ENCODE measurements at regions not wholly inside any gene's neighbourhood (a gene's known extent, or its start where the extent isn't known, plus 50 kb on each side); places are given as distances from the start of the nearest gene placed in this dataset.
"Not testable (repeated sequence)": the region's sequence is repeated elsewhere in the genome, so short reads cannot be mapped to it uniquely, and the experiment has no call there.

DNA sequence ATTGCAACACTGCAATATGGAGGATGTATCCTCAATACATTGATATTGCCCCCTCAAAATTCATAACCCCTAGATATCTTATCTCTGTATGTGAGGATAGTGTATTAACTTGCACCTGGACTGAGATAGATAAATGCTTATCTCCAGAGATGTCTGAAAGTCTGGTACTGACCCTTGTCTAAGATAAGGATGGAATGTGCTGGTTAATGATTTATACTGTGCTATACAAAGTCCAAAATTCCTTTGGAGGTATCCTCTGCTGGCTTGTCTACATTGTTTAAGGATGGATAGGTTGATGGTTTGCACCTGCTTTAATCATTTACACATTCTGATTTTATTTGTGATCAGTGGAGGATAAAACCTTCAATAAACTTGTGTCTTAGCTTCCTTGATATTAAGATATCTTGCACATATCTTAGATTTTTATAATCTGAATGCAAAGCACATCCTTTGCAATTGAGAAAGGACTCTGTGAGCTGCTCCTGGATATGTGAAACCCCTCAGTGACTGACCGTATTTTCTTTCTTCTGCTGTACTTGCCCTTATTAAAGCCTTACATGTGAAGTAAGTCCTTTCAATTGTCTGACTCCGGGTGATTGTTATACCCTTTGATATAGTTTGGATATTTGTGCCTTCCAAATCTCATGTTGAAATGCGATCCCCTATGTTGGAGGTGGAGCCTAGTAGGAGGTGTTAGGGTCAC is 430.3 kb upstream of the MAOA start:
- no peak for DNase-seq (ENCODE audit: low spot score)

DNA sequence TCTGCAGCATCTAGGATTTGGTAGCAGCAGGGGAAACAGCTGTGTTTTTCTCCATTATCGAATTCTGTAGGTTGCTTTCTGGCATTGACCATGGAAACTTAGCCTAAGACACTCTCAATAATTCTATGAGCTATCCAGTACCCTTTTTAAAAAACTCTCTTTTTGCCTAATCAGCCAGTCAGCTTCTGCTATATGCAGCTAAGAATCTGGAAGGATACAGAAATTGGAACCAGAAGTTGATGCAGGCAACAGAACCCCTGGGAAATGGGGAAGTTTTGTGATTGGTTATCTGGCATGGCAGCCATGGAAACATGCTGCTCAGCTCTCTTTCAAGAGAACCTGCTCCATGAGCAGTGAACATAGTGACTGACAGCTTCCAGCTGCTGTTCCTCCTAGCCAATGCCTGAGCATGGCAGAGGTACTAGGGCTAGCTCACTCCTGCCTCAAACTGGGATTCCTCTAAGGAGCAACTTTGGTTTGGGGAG is 417.6 kb upstream of the MAOA start:
- no peak for DNase-seq (ENCODE audit: low spot score)

DNA sequence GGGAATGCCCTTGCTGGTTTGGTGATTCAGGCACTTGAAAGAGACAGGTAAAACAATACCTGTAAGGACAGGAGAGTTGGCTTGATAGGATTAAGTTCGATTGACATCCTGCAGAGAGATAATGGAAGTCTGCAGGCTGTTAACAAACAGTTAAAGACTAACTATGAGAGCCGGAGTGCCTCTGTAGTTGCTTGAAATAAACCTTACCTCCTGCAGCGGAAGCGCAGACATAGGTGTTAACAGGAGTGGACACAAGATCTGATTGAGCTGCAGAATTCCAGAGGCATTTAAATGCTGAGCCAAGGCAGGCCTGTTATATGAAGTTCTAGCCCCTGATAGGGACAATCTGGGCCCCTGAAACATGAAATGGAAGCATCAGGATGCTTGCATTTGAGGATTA is 416.7 kb upstream of the MAOA start:
- DNase-seq (ENCODE audit: low spot score), result no peak

DNA sequence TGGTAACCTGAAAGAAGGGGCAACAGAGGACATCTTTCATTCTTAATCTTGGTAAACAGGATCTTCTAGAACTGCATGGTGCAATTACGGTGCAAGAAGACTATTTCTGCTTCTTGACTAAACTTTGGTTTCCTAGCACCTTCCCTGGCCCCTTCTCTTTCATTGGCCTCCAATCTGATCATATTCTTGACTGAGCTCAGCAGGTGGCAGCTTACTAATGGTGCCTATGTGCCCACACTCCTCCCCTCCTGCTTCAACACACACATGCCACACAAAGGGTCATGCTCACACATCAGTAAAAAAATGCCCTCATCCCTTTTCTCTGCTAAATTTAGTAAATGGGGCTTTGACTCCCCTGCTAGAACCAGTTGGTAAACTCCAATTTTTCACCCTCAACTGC is 400.5 kb upstream of the MAOA start:
- DNase-seq (ENCODE audit: low spot score), result no peak

DNA sequence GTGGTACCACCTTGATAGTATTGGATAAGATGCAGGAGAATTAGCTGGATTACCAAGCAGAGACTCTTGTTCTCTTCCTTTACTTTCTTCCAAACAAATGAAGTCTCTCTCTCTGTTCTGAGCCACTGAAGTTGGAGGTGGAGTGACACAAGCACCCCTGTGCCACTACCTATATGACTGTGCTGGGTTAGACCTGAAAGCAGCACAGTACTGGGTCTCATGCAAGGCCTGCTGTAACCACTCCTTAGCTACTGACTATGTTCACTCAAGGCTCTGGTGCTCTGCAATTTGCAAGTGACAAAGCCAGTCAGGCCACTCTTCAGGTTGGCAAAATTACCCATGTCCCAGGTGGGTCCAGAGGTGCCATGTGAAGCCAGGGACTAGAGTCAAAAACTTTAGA is 389.6 kb upstream of the MAOA start:
- no peak for DNase-seq (ENCODE audit: low spot score)

DNA sequence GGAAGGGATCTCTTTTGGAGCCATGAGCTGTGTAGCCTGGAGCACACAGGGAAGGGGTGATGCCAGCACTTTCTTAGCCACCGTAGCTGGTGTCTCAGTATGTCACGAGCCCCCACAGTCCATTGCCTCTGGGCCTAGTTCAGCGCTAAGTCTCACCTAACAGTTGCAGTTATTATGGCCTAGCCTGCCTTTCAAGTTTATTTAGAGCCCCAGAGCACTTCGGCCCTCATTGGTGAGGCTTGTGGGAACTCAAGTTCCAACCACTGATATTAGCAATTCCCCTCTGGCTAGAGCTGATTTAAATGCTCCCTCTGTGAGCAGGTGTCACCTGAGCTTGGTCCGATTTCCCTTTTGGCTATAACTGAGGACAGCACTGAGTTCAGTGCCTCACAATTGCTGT is 388.4 kb upstream of the MAOA start:
- DNase-seq (ENCODE audit: low spot score), result no peak

DNA sequence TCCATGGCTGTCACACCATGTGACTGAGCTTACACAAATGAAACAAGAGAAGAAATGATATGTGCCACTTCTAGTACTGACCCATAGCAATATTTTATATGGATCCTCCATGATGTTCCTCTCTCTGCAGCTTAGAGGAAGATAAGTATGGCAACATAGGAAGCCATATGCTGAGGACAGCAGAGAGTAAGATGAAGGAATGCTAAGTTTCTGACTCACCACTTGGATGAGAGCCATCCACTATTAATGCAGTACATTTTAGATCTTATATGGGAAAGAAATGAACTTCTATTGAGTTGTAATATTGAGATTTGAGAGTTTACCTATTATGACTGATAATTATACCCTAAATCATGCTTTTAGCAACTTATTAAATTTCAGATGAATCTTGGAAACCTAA is 386.9 kb upstream of the MAOA start:
- no peak for DNase-seq (ENCODE audit: low spot score)

DNA sequence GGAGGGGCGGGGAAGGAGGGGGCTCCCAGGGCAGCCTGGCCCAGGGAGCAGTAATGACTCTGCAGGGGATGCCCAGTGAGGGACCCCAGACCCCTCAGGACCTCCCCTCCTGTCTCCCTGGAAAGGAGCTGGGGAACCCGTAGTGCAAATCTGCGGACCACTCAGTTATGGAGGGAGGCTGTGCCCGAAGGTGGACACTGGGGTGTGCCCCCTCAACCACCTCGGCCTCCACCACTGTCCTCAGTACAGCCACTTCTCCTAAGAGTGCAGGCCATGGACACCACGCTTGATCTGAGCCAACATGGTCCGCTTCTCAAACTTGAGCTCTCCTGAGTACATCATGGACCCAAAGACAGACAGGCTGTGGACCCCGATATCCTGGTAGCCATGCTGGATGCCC is 378.2 kb upstream of the MAOA start:
- no peak for DNase-seq (ENCODE audit: low spot score)

DNA sequence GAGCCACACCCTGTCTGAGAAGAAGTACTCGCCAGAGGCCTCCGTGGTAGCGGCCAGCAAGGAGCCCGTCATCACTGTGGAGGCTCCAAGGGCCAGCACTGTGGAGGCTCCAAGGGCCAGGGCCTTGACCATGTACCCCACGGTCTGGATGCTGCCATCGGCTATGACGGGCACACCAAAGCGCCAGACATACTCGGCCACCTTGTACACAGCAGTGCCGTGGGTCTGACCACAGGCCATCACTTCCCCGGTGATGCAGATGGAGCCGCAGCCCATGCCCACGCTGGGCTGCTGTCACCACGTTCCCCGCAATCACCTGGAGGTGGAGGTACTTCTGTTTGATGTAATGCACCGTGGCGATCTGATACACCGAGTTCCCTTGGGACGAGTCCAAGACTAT is 377.7 kb upstream of the MAOA start:
- no peak for DNase-seq (ENCODE audit: low spot score)

DNA sequence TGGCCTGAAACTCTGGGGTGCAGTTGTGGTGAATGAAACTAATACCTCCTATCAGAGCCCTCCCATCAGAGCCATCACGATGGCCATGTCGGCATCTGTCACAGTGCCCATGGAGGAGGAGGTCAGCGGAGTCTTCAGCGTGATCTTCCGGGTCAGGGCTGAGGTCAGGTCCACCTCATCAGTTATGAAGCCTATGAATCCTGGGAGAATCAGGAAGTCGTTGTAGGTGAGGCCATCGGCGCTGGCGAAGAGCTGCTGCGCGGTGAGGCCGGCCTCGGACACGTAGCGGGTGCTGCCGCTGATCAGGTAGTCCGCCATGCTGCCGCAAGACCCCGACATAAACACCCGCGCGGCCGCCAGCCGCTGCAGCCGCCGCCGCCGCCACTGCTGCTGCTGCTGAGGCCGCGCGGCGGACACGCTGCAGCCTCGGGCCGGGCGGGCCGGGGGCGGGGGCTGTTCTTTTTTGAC is 376.7 kb upstream of the MAOA start:
- no peak for DNase-seq (ENCODE audit: low spot score)

DNA sequence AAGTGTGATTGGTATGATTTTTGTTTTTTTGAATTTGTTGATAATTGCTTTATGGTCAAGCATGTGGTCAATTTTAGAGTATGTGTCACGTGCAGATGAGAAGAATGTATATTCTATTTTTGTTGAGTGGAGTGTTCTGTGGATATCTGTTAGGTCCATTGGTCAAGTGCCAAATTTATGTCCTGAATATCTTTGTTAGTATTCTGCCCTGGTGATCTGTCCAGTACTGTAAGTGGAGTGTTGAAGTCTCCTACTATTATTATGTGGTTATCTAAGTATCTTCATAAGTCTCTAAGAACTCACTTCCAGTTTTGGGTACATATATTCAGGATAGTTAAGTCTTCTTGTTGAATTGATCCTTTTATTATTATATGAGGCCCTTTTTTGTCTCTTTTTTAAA is 372.9 kb upstream of the MAOA start:
- DNase-seq (ENCODE audit: low spot score), result no peak

DNA sequence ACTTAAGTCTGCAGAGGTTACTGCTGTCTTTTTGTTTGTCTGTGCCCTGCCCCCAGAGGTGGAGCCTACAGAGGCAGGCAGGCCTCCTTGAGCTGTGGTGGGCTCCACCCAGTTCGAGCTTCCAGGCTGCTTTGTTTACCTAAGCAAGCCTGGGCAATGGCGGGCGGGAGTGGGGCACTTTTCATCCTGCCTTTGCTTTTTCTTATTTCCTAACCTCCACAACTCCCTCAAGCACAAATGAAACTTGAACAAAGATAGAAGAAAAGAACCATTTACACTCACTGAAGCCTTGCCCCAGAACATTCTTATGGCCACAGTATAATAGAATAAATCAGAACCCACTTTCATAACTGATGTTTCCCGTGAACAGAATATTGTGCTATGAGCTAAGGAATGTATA is 344.5 kb upstream of the MAOA start:
- DNase-seq (ENCODE audit: low spot score), result not testable (repeated sequence)

DNA sequence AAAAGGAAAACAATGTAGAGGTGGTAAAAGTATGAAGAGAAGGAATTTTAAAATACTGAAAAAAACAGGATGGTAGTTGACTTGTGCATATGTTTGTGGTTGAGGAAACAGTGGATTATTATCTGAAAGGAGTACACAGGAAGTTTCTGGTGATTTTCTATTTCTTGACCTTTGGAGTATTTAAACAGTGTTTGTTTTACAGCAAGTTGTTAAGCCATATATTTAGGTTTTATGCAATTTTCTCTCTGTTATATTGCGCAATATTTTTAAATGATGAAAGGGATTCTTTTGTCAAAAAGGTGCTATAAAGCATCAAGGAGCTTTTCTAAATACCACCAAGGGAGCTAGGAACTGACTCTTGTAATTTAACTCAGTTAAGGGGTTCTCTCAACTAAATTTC is 343.1 kb upstream of the MAOA start:
- no peak for DNase-seq (ENCODE audit: low spot score)

DNA sequence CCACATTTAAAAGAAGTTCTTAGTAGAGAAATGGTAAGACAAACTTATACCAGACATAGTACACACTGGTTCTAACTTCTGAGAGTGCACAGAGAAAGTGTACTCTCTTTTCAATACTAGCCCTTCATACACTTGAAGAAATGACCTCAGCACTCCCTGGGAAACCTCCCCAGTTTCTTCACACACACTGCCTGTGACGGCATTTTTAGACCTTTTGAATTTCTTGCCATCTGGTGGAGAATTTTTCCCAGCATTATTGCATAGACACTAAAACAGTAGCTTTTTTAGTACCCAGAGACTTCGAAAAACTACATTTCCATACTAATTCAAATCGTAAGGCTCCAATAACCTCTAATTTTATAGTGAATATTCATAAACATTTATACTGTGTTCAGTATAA is 341.6 kb upstream of the MAOA start:
- no peak for DNase-seq (ENCODE audit: low spot score)

DNA sequence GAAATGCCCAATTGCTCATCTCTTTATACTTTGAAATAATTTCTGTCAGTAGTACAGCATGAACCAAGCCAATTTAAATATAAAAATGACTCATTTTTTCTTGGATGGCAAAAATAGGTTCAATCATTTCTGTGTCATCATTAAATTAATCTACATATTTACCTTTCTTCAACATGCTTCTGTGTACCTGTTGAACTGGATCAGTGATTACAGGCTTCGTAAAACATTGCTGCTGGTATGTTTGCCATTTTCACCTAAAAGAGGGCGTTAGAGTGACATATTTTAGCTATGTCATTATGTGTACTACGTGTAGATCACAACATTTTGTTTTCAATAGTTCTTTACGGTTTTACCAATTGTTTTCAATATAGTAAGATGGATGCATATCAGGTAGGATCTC is 340.5 kb upstream of the MAOA start:
- DNase-seq (ENCODE audit: low spot score), result no peak

DNA sequence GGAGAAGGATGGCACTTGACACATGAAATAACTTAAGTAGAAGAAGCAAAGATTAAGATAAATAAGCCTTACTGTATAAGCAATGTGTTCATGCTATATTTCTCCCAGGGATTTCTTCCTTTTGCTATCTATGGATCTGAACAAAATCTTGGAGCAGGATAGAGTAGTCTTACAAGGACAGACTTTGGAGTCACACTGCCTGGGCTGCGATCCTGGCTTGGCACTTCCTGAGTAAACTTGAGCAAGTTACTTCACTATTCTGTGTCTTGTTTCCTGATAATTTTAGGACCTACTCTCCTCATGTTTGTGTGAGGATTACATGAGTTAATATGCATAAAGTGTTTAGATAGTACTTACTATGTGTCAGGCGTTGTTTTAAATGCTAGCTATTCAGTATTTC is 340.0 kb upstream of the MAOA start:
- DNase-seq (ENCODE audit: low spot score), result no peak

DNA sequence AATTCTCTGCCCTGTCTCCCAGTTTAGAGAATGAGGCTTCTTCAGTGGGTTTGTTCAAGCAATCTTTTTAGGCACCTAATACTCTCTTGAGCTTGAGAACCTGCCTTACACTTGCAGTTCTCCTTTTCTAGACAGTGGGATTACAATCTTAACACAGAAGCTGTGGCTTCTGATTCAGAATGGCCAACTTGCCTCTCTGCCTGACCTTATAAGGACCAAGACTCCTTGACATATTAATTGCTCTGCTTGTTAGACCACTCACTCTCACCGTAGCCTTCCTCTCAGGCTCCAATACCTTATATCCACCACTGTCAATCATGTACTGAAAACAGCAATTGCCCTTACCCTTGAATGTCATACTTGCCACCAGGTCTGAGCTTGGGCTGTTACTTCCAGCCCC is 338.7 kb upstream of the MAOA start:
- no peak for DNase-seq (ENCODE audit: low spot score)

DNA sequence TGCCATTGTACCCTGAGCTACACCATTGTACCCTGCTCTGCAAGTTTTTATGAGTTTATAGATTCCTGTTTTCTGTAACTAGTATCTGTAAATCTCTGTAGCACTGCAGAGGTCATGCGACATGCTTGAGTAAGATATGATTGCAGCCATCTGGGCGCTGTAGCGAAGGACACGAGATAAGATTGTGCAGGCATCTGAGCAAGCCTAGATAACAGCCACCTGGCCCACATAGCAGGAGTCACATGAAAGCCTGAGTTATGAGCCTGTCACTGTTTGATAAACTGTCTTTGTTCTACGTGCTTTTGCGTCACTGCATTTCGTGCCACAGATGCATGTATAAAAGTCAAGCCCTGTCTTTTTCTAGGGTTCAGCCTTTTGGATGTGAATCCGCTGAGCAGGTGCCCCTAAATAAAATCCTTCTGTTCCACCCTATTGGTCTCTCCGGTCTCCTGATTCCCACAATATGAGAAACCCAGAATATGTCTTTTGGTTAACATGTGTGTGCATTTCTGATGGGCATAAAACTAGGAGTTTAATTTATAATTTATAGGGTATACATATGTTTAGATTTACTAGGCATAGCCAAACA is 327.6 kb upstream of the MAOA start:
- no peak for DNase-seq (ENCODE audit: low spot score)

DNA sequence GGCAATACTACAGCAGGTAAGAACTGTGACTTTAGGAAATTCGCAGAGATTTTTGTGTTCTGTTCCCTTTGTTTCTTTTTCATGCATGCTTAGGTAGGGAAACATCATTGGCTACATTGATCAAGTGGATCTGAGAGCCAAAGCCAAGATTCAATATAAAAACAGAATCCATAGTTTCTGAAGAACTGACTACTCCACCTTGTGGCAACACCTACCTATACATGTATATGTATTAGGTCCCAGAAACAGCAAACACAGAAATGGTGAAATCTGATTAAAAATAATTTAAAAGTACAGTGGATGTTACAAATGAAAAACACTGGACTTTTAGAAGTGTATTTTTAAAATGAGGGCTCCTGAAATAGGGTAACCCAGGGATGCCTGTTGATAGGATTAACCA is 322.6 kb upstream of the MAOA start:
- no peak for DNase-seq (ENCODE audit: low spot score)

DNA sequence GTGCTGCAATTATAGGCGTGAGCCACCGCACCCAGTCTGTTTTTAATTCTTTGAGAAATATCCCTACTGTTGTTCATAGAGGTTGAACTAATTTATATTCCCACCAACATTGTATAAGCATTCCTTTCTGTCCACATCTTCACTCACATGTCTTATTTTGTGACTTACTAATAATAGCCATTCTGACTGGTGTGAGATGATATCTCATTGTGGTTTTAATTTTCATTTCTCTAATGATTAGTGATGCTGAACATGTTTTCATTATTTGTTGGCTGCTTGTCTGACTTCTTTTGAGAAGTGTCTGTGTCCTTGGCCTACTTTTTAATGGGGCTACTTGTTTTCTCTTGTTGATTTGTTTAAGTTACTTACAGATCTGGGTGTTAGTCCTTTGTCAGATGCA is 310.9 kb upstream of the MAOA start:
- DNase-seq (ENCODE audit: low spot score), result no peak

DNA sequence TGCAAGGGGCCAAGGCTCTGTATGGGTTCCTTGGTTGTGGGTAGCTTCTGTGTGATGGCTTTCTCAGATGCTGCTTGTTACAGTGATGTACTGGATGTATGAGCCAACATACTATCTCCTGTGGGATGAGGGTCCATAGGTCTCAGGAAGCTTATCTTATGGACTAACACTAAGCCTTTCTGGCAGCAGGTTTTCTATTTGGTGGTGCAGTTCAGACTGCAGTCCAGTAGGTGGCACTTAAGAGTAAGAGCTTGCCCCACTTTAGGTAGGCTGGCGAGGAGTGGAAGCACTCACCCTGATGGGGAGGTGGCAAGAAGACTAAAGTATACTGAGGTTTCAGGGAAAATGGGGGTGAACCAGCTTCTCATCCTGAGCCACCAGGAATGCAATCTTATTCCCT is 306.7 kb upstream of the MAOA start:
- peak; percentile 27 for DNase-seq (ENCODE audit: low spot score)

DNA sequence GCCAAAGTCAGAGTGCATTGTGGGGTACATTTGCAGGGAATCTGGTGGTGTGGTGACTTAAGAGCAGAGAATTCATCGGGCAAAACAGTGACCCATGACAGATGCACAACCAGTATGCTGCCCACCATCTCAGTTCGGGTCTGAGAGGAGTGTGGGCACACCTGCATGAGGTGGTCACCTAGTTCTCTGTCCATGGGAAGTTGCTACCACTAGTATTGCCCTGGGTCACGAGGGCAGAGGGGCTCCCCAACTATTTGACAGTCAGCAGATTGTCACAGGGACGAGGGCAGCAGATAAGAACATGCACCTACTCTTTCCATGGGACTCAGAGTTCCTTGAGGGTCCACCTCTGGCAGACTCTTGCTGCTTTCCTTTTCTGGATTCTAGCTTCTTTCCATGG is 305.2 kb upstream of the MAOA start:
- DNase-seq (ENCODE audit: low spot score), result no peak

DNA sequence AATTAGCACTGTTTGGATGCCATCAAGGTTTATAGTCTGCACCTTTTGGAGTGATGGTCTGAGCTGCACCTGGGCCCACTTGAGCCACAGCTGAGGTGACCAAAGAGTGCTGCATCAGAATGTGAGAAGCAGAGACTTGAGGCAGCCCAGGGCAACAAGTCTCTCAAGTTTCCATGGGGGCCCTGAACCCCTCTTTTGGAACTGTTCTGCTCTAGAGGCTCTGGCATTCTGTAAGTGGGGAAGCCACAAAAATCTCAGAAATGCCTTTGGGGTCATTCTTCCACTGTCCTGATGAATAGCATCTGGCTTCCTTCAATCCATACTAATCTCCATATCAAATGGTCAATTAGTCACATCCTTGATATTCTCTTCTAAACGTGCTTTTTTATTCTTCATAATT is 298.4 kb upstream of the MAOA start:
- no peak for DNase-seq (ENCODE audit: low spot score)

DNA sequence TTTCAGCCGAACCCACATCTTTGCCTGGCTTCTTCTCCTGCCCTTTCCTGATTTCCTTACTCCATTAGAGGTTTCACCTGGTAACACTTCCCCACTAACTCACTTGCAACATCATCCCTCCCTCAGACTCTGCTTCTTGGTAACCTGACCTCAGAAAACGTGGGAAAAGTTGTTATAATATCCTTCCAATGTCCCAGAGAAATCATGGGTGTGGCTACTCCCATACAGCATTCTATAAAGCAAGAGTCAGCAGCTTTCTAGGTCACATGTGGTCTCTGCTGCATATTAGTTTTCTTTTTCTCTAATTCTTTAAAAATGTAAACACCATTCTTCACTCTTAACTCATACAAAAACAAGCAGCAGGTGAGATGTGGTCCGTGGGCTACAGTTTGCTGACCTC is 283.1 kb upstream of the MAOA start:
- no peak for DNase-seq (ENCODE audit: low spot score)
